HL-60 (cell line): ENCODE measurements at regions not wholly inside any gene's neighbourhood (a gene's known extent, or its start where the extent isn't known, plus 50 kb on each side); places are given as distances from the start of the nearest gene placed in this dataset.

Experiments used
- GABPA ChIP-seq: IDR thresholded peaks from 2 replicates; pipeline ENCODE4 v1.6.1; 2012; ENCODE audit warnings: low read depth
- POLR2AphosphoS5 ChIP-seq: IDR thresholded peaks from 2 replicates; pipeline ENCODE4 v1.6.1; 2012; ENCODE audit warnings: low read depth
- SPI1 ChIP-seq: IDR thresholded peaks from 2 replicates; pipeline ENCODE4 v1.6.1; 2012; ENCODE audit warnings: low read depth, mild to moderate bottlenecking, borderline replicate concordance
- TF ChIP-seq, protein P1 (sequence below): IDR thresholded peaks from one replicate; pipeline ENCODE4 v1.5.1; 2011; ENCODE audit warnings: low read length, control low read depth, inconsistent platforms; ENCODE audit not compliant: insufficient read depth
- TF ChIP-seq, protein P2 (sequence below): IDR thresholded peaks from 2 replicates; pipeline ENCODE4 v1.6.1; 2012; ENCODE audit warnings: low read depth; ENCODE audit not compliant: insufficient replicate concordance

DNA sequence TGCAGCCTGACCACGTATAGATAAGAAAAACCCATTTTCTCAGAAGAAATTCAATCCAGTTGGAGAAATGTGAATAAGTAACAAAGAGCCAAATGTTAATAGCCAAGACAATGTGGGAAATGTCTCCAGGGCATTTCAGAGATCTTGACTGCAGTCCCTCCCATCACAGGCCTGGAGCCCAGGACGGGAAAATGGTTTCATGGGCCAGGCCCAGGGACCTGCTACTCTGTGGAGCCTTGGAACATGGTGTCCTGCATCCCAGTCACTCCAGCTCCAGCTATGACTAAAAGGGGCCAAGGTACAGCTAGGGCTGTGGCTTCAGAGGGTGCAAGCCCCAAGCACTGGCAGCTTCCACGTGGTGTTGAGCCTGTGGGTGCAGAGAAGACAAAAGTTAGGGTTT, 490.0 kb downstream of the CYLC2 start:
- TF ChIP-seq, protein P1, sequence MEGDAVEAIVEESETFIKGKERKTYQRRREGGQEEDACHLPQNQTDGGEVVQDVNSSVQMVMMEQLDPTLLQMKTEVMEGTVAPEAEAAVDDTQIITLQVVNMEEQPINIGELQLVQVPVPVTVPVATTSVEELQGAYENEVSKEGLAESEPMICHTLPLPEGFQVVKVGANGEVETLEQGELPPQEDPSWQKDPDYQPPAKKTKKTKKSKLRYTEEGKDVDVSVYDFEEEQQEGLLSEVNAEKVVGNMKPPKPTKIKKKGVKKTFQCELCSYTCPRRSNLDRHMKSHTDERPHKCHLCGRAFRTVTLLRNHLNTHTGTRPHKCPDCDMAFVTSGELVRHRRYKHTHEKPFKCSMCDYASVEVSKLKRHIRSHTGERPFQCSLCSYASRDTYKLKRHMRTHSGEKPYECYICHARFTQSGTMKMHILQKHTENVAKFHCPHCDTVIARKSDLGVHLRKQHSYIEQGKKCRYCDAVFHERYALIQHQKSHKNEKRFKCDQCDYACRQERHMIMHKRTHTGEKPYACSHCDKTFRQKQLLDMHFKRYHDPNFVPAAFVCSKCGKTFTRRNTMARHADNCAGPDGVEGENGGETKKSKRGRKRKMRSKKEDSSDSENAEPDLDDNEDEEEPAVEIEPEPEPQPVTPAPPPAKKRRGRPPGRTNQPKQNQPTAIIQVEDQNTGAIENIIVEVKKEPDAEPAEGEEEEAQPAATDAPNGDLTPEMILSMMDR = no peak
- TF ChIP-seq, protein P2, sequence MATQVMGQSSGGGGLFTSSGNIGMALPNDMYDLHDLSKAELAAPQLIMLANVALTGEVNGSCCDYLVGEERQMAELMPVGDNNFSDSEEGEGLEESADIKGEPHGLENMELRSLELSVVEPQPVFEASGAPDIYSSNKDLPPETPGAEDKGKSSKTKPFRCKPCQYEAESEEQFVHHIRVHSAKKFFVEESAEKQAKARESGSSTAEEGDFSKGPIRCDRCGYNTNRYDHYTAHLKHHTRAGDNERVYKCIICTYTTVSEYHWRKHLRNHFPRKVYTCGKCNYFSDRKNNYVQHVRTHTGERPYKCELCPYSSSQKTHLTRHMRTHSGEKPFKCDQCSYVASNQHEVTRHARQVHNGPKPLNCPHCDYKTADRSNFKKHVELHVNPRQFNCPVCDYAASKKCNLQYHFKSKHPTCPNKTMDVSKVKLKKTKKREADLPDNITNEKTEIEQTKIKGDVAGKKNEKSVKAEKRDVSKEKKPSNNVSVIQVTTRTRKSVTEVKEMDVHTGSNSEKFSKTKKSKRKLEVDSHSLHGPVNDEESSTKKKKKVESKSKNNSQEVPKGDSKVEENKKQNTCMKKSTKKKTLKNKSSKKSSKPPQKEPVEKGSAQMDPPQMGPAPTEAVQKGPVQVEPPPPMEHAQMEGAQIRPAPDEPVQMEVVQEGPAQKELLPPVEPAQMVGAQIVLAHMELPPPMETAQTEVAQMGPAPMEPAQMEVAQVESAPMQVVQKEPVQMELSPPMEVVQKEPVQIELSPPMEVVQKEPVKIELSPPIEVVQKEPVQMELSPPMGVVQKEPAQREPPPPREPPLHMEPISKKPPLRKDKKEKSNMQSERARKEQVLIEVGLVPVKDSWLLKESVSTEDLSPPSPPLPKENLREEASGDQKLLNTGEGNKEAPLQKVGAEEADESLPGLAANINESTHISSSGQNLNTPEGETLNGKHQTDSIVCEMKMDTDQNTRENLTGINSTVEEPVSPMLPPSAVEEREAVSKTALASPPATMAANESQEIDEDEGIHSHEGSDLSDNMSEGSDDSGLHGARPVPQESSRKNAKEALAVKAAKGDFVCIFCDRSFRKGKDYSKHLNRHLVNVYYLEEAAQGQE = no peak
- TF ChIP-seq GABPA = no peak
- no peak for TF ChIP-seq POLR2AphosphoS5
- no peak for TF ChIP-seq SPI1
